RKO (cell line): ENCODE measurements at regions not wholly inside any gene's neighbourhood (a gene's known extent, or its start where the extent isn't known, plus 50 kb on each side); places are given as distances from the start of the nearest gene placed in this dataset.
"Not testable (repeated sequence)": the region's sequence is repeated elsewhere in the genome, so short reads cannot be mapped to it uniquely, and the experiment has no call there.

ENCODE experiments used
- DNase-seq: peaks from one replicate; pipeline ENCODE4 v3.0.0-alpha.2; 2016; ENCODE audit warnings: low spot score

DNA sequence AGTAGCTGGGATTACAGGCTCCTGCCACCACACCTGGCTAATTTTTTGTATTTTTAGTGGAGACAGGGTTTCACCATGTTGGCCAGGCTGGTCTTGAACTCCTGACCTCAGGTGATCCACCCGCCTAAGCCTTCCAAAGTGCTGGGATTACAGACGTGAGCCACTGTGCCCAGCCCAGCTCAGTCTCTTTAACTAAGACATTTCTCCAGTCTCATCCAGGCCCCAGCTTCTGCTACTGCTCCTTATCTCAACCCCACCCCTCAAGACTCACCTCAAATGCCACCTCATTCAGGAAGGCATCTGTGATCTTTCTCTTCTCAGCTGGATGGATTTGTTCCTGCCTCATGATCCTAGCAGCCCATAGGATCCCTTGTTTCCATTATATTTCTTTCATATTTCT is 85.9 kb upstream of the GRAMD1B start:
- not testable (repeated sequence) for DNase-seq

DNA sequence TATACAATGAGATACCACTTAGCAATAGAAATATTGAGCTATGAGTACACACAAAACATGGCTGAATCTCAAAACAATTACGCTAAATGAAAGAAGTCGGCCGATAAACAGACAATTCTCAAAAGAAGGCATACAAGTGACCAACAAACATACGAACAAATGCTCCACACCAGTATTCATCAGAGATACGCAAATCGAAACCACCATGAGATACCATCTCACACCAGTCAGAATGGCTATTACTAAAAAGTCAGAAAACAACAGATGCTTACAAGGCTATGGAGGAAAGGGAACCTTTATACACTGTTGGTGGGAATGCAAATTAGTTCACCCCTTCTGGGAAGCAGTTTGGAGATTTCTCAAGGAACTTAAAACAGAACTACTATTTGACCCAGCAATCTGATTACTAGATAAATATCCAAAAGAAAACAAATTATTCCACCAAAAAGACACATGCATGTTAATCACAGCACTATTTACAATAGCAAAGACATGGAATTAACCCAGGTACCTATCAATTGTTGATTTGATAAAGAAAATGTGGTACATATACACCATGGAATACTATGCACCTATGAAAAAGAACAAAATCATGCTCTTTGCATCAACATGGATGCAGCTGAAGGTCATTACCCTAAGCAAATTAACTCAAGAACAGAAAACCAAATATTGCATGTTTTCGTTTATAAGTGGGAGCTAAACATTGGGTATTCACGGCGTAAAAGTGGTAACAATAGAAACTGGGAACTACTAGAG is 90.9 kb upstream of the GRAMD1B start:
- DNase-seq = no peak

DNA sequence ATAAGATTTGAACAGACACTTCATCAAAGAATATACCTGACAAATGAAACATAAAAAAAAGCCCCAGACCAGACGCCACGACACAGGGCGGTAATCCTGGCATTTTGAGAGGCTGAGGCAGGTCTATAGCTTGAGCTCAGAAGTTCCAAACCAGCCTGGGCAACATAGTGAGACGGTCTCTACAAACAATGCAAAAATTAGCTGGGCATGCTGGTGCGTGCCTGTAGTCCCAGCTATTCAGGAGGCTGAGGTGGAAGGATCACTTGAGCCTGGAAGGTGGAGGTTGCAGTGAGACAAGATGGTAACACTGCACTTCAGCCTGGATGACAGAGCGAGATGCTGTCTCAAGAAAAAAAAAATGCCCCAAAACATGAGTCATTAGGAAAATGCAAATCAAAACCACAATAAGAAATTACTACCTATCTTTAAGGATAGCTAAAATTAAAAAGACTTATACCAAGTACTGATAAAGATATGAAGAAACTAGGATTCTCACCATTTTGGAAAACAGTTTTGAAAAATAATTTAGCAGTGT is 91.7 kb upstream of the GRAMD1B start:
- no peak for DNase-seq

DNA sequence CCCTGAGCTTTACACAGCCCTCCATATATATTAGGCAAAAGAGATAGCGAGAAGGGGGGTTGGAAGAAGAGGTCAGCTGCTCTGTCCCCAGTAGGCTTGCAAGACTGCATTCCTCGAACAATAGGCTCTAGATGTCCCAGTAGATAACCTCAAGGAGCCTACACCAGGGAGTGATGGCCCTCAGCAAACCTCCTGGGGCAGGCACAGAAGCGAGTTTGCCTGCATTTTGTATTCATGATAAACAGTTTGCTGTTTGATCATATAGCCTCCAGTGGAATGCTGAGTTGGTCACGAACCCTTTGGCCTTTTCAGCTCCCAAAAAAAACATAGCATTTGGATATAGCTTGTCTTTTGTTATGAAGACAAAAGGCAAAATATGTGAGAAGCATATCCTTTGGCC is 95.1 kb upstream of the GRAMD1B start:
- DNase-seq = no peak

DNA sequence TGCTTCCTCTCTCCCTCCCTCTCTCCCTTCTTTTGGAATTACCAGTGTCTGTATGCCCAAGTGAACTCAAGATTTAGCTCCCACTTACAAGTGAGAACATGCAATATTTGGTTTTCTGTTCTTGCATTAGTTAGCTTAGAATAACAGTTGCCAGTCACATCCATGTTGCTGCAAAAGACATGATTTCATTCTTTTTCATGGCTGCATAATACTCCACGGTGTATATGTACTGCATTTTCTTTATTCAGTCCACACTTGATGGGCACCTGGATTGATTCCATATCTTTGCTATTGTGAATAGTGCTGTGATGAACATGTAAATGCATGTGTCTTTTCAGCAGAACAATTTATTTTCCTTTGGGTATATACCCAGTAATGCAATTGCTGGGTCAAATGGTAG is 97.5 kb upstream of the GRAMD1B start:
- DNase-seq = not testable (repeated sequence)

DNA sequence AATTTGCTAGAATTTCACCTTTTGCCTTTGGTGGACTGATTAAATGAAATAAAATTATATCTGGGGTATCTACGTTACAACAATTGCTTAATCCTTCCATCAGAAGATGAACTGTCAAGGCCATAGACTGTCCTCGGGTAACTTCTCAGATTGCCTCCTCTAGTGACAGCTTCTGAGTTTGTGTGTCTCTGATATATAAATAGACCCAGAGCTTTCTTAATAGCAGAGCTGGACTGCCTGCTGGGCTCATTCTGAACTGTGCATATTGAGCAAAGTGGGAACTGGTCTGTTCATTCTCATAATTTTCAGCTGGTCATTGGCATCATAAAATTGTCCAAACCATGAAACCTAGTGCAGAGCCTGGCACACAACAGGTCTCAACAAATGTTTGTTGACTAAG is 99.1 kb upstream of the GRAMD1B start:
- no peak for DNase-seq

DNA sequence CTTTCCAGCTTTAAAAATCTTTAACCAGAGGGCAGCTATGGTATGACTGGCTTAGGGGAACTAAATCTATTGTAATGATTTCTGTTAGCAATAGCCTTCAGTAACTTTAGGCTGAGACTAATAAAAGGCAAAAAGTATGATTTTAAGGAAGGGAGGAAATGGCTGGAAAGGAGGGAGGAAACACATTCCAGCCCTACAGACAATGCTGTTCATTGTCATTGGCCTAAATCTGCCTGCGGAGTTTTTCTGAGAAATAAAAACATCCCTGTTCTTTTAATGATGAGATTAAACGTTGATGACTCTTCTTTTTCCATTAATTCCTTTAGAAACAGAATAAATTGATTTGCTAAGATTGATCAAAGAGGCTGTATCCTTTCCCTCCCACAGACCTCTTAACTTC is 99.6 kb upstream of the GRAMD1B start:
- DNase-seq = no peak

DNA sequence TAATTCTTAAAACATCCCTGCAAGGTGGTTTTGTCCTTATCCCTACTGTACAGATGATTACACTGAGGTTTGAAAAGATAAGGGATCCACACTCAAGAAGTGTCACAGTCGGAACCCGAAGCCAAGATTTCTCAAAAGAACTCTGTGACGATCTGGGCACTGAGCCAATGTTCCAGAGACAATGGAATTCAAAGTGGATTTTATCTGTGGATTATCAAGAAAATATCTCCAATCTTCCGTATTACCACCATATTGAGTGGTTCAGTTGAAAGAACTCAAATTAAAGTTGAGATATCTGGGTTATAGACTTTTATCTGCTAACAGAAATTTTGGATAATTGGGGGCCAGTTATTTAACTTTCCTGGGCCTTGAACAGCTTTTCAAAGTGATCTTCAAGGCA is 100.0 kb upstream of the GRAMD1B start:
- DNase-seq = no peak

DNA sequence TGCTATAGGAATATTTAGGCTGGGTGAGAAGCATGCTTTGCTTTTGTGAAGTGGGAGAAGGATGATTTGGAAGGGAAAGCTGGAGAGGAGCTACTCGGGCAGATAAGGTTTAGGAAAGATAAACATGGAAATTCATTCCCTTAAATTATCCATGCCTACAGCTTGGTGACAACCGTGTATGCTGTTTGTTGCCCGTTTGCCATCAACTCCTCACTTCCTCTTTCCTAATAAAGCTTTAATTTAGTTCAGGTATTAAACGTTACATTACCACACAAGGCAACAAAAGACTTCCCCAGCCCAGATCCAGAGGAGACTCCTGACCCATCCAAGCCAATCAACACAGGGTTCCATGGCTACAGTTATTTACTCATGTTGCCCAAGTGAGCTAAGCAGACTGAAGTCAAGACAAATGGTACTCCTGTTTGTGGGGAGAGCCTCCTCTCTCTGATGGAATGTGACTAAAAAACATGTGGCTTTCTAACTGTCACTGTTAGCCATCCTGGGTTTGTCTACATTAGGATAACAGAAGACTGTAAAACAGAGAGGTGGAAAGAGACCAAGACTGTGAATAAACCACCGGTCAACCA is 101.7 kb upstream of the GRAMD1B start:
- no peak for DNase-seq

DNA sequence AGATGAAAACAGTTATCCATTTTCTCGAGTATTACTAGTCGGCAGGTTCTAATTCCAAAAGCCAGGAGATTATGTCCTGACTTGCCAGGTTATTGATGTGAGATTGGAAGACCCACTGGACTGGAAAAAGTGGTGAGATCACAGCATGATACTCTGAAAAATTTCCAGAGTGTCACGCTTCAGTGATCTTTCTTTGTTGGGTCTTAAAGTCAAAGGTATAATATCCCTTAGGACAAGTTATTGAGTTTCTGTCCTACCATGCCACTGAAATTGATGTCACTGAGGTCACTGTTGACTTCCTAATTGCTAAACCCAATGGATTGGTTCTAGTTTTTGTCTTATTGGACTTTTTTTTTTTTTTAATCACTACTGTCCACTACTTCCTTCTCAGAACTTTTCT is 104.5 kb upstream of the GRAMD1B start:
- DNase-seq = no peak

DNA sequence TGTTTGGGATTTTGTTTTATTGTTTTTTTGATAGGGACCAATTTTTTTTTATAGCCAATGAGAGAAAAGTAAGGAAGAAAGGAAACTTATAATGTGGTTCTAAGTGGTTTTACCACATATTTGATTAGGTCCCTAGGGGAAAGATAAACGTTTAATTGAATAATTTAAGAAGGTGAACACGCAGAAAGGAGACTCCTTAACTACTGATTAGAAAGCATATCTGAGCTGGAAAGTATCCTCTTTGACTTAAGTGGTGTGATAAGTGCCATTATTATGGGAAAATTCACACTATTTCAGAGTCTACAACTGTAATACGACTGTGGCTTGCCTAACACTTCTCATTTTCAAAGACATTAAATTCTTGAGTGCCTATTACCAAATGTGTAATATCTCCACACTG is 106.5 kb upstream of the GRAMD1B start:
- no peak for DNase-seq

DNA sequence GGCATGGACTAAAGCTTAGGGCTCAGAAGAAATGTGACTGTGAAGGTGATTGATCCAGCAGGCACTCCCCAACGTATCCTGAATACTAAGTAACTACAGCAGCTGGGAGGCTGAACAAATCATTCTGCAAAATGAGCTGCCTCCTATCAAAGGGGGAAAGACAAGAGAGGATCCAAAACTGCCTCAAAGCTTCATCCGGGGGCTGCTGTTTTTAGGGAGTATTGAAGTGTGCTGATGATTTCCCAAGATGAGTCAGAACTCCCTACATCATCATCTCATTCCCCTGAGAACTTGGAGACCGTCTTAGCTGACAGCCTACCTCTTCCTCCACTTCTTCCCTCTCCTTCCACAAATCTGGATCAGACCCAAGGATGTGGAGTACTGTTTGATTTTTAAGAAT is 108.4 kb upstream of the GRAMD1B start:
- no peak for DNase-seq

DNA sequence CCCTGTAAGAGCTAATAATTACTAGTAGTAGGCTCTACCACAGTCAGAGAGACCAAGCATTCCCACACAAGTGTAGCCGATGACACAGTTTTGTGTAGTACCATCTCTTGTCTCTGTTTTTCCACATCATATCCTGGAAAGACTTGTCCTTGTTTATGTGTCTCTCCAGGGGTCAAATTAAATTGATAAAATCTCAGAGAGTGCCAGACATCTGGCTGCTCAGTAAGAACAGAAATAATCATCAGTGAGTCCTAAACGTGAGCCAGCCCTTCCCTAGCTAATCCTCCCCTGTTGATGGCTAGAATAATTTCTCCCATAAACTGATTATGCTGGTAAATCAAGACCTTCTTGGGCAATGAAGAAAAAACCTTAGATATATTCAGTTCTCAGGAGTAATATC is 111.4 kb upstream of the GRAMD1B start:
- no peak for DNase-seq

DNA sequence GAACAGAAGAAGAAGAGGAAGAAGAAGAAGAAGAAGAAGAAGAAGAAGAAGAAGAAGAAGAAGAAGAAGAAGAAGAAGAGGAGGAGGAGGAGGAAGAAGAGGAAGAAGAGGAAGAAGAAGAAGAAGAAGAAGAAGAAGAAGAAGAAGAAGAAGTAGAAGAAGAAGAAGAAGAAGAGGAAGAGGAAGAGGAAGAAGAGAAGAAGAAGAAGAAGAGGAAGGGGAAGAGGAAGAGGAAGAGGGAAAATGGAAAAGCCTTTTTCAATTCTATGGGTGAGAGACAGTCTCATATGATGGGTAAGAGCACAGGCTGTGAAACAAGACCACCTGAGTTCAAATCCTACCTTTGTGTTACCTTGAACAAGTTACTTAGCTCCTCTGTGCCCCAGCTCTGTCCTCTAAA is 111.9 kb upstream of the GRAMD1B start:
- DNase-seq = not testable (repeated sequence)

DNA sequence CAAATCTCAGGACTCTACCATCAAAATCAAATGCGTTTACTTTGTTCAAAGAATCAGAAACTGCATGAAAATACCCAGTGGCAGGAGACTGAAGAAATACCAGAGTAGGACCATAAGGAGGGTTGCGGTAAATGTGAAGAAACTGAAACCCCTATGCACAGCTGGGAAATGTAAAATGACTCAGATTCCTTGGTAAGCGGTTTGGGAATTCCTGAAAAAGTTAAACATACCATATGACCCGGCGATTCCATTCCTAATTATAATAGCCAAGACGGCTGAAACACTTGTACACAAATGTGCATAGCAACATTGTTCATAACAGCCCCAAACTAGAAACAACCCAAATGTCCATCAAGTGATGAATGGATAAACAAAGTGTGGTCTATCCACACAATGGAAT is 114.1 kb upstream of the GRAMD1B start:
- no peak for DNase-seq

DNA sequence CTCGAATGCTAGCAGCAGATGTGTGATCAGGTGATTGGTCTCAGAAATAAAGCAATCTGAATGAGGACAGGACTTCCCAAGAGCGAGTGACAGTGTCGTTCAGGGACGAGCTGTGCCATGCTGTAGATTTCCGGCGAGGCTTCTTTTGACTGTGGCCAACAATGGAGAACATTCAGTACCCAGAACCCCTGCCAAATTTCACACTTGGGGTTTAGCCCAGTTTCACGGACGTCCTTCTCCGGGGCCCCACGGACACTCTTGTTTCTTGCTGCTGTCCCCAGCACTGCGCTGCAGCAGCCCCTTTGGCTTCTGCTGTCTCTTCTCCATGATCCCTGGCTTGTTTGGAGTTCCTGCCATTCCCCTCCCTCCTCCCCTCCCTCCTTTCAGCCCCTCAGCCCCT is 115.1 kb upstream of the GRAMD1B start:
- no peak for DNase-seq

DNA sequence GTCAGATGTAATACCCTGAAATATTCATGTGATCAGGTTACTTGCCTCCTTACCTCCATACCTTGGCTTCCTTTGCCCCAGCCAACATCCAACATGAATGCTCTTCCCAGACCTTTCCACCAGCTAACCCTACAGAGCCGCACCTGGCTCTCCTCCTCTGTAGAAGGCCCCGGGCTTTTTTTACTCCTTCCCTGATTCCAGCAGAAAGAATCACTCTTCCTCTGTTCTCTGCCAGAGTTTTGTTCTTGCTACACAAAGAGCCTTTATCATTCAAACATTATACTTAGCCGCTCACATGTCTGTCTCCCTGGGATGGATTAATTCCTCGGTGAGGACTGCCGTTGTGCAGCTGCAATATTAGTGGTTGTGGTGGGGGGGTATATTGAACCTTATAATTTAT is 116.8 kb upstream of the GRAMD1B start:
- no peak for DNase-seq

DNA sequence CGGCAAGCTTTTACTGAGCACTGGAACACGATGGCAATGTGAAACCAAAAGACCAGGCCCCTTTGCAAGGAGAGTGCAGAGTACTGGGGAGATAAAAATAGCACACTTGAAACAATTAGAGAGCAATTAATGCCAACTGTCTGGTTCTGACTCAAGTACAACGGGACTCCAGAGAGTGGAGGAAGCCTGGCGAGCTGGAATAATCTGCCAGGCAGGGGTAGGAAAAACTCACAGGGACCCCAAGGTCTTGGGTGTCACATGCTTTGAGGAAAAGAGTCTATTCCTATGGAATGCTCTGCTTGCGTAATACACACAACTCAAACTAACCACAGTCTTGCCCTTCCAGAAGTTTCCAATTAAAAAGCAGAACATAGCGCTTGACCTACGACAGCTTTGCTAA is 113.0 kb upstream of the CLMP start:
- no peak for DNase-seq

DNA sequence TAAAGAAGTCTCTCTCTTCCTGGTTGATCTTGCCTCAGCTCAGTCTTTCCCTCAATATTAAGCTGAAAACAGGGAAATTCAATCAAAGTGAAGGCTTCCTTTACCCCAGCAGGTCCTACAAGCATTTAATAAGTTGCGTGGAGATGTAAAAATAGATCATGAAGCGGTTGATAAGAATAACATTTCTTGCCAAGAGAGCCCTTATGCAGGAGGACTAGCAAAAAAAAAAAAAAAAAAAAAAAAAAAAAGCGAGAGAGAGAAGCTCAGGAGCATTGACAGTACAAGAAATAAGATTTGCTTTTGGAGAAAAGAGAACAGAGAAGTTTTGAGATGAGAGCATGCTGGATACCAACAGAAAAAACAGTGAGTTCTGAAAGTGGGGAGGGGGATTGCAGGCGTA is 112.2 kb upstream of the CLMP start:
- DNase-seq = no peak

DNA sequence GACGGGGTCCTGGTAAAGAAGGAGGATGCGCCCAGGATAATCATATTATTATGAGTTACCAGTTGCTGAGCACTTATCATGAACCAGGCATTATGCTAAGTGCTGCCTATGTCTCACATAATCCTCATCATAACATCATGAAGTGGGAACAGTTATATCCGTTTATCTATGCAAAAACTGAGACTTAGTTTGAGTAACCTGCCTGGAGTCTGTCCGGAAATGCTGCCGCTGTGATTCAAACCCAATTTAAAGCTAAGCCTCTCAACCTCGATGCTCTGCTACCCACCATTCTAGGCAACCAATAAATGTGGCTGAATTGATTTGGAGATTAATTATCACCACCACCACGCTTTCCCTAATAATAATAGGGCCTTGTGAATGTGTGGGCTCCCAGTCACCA is 111.5 kb upstream of the CLMP start:
- no peak for DNase-seq

DNA sequence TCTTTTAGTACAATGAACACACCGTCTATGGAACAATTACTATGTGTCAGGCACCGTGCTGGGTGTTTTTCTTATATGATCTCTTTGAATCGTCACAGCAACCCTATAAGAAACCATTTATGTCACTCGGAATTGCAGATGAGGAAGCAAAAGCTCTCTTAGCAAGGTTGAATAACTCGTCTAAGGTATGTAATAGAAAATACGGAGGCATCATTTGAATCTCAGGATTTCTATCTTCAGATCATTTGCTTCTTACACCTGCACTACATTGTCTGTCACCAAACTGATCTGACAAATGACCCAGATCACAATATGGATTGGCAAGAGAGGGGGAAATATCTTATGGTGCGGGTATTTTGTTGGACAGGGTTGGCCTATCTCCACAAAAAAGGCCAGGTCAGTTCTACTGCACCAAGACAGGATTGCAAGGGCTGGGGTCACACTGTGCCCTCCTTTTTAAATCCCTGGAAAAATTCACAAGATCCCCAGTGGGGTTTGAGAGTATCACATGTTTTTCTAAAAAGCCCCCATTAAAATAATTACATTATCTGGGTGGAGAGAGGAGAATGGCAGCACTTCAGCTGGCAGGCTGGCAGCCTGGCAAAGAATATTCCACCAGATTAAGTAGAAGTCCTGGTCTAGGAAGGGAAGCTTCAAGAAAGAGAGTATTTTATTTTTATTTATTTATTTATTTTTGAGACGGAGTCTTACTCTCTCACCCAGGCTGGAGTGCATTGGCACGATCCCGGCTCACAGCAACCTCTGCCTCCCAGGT is 110.7 kb upstream of the CLMP start:
- DNase-seq = no peak

DNA sequence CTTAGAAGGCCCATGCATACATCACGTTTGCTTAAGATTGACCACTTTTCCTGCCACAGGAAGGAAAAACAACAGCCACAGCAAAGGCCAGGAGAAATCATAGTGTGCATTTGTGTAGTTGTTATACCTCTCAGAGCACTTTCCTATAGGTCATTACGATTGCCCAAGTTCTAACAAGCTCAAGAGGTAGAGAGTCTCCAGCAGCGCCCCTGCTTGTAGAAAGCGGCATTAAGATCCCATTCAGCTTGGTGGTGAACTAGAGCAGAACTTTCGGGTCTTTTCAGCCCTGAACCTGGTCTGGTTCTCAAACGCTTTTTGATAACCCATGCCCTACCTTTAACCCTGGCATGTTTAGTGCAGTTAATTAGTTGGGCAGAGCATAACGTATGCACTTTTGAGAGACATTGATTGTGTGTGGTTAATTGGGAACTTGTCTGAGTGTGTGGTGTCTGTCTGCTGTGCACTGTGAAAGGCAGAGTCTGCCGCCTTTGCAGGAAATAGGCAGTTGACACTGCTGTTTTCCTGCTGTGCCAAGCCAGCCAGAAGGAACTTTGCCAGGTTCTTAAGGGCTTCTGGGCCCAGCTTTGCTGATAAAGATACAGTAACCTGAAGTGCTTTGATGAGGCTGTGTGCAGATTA is 109.9 kb upstream of the CLMP start:
- DNase-seq = no peak

DNA sequence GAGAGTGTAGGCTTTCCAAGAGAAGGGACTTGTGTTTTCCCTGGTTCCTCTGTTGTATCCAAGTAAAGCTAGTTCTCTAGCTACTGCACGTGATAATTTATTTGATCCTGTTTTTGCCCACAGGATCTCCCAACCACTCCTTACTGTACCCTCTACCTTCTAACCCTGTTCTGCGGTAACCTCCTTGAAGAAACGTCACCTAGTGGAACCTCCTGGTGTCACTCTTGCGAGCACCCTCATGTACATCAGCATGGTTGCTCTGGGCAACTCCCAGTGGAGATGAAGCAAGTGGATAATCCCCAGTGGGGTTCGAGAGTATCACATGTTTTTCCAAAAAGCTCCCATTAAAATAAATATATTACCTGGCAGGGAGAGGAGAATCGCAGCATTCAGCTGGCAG is 108.9 kb upstream of the CLMP start:
- DNase-seq = no peak
